A673 (cell line): ENCODE measurements at regions not wholly inside any gene's neighbourhood (a gene's known extent, or its start where the extent isn't known, plus 50 kb on each side); places are given as distances from the start of the nearest gene placed in this dataset.

Experiments used
- BruUV-seq: library from RNA; stranded (reverse); fragments of 400-500 nt; replicated peaks from 2 replicates; lab custom pipeline; 2021; lab: Mats Ljungman, UMichigan
- CTCF ChIA-PET: fragments of 300-600 bp; sonication (Branson Sonifier 250); formaldehyde crosslinking; loops from one replicate; lab custom pipeline; 2022; ENCODE audit warnings: antibody characterized with exemption; lab: Charles Lee
- POLR2A ChIA-PET: fragments of 300-600 bp; sonication (Branson Sonifier 250); formaldehyde crosslinking; loops from one replicate; lab custom pipeline; 2022; ENCODE audit warnings: antibody characterized with exemption; ENCODE audit not compliant: low non-redundant PET; lab: Charles Lee
- DNase-seq: peaks from one replicate; pipeline ENCODE4 v3.0.0-alpha.2; 2015; ENCODE audit warnings: low spot score
- H3K27ac ChIP-seq: fragments of 200-600 bp; sonication (generic); 2 replicates; pipeline ENCODE4 v1.5.1; 2016; ENCODE audit warnings: mixed run types, low read depth, mild to moderate bottlenecking, mixed read lengths, antibody characterized with exemption, low read length; ENCODE audit not compliant: poor library complexity, severe bottlenecking
- H3K27me3 ChIP-seq: fragments of 200-600 bp; sonication (generic); replicated peaks from 2 replicates; pipeline ENCODE4 v1.6.1; 2017; ENCODE audit warnings: mixed run types, low read depth, mild to moderate bottlenecking, mixed read lengths, antibody characterized with exemption, low read length; ENCODE audit not compliant: insufficient read depth, poor library complexity
- H3K36me3 ChIP-seq: fragments of 200-600 bp; sonication (generic); 2 replicates; pipeline ENCODE4 v1.6.1; 2016; ENCODE audit warnings: mixed run types, mild to moderate bottlenecking, mixed read lengths, antibody characterized with exemption, low read length; ENCODE audit not compliant: insufficient read depth, poor library complexity, severe bottlenecking
- H3K4me1 ChIP-seq: fragments of 200-600 bp; sonication (generic); 2 replicates; pipeline ENCODE4 v1.6.1; 2017; ENCODE audit warnings: mixed run types, mild to moderate bottlenecking, mixed read lengths, antibody characterized with exemption, low read length; ENCODE audit not compliant: insufficient read depth, poor library complexity, severe bottlenecking
- H3K4me3 ChIP-seq: fragments of 200-600 bp; sonication (generic); 2 replicates; pipeline ENCODE4 v1.5.1; 2016; ENCODE audit warnings: low read depth, mixed run types, mild to moderate bottlenecking, mixed read lengths, low read length; ENCODE audit not compliant: poor library complexity, severe bottlenecking
- H3K9me3 ChIP-seq: fragments of 200-600 bp; sonication (generic); 2 replicates; pipeline ENCODE4 v1.6.1; 2016; ENCODE audit warnings: mixed run types, low read depth, mild to moderate bottlenecking, mixed read lengths, antibody characterized with exemption, low read length; ENCODE audit not compliant: poor library complexity, severe bottlenecking
- CTCF ChIP-seq: fragments of 300-800, 200-600 bp; sonication (generic); conservative IDR thresholded peaks from 2 replicates; pipeline ENCODE4 v1.5.1; 2017; ENCODE audit warnings: low read depth, mild to moderate bottlenecking, antibody characterized with exemption, low read length, moderate library complexity, mixed read lengths
- EZH2 ChIP-seq: fragments of 200-600 bp; sonication (generic); IDR thresholded peaks from 2 replicates; pipeline ENCODE4 v1.6.1; 2017; ENCODE audit warnings: borderline replicate concordance, low read depth, mild to moderate bottlenecking, mixed read lengths, antibody characterized with exemption, low read length; ENCODE audit not compliant: poor library complexity, severe bottlenecking
- intact Hi-C: fragments of 100-400 bp; cut with micrococcal nuclease; formaldehyde crosslinking; loops from one replicate; pipeline ENCODE4 v1.10.0; 2022; ENCODE audit not compliant: unreplicated experiment

GRCh38 chr16:48850097-48850770 lies 240.3 kb upstream of the N4BP1 start:
- POLR2A ChIA-PET = no interaction called here
- no peak for DNase-seq
- intact Hi-C loops = no loop called here
- no TSS peak for BruUV-seq
- TF ChIP-seq CTCF = no peak
- TF ChIP-seq EZH2 = no peak
- Histone ChIP-seq H3K4me1 (no peaks in the 10 kb centered on the region), H3K27ac (no peak overlapping the region), H3K4me3 (no peak overlapping the region), H3K27me3 (peaks cover 13% of the 10 kb centered on the region), H3K9me3 (no peaks in the 10 kb centered on the region), H3K36me3 (no peaks in the 10 kb centered on the region)
- CTCF ChIA-PET = no interaction called here

GRCh38 chr16:48846277-48846676 lies 236.3 kb upstream of the N4BP1 start:
- H3K36me3 ChIP-seq = no peaks in the 10 kb centered on the region
- intact Hi-C loops = no loop called here
- TF ChIP-seq CTCF = no peak
- no peak overlapping the region for H3K27ac ChIP-seq
- DNase-seq = no peak
- BruUV-seq = no TSS peak
- no peak overlapping the region for H3K4me3 ChIP-seq
- CTCF ChIA-PET = no interaction called here
- POLR2A ChIA-PET = no interaction called here
- H3K9me3 ChIP-seq = no peaks in the 10 kb centered on the region
- H3K27me3 ChIP-seq = peaks cover 4% of the 10 kb centered on the region
- H3K4me1 ChIP-seq = no peaks in the 10 kb centered on the region

GRCh38 chr16:48845261-48845660 lies 235.3 kb upstream of the N4BP1 start:
- POLR2A ChIA-PET = no interaction called here
- BruUV-seq = no TSS peak

More at GRCh38 chr16:48845261-48845660, 235.3 kb upstream of the N4BP1 start:
- peaks cover 4% of the 10 kb centered on the region for H3K27me3 ChIP-seq
- H3K4me3 ChIP-seq = no peak overlapping the region
- no peak for DNase-seq
- H3K36me3 ChIP-seq = no peaks in the 10 kb centered on the region
- no peaks in the 10 kb centered on the region for H3K9me3 ChIP-seq
- TF ChIP-seq EZH2 (no peak), CTCF (no peak)
- intact Hi-C loops = no loop called here
- CTCF ChIA-PET = no interaction called here
- no peak overlapping the region for H3K27ac ChIP-seq
- H3K4me1 ChIP-seq = no peaks in the 10 kb centered on the region
